NCI-H1417 (cell line): ENCODE measurements at regions not wholly inside any gene's neighbourhood (a gene's known extent, or its start where the extent isn't known, plus 50 kb on each side); places are given as distances from the start of the nearest gene placed in this dataset.
"Not testable (repeated sequence)": the region's sequence is repeated elsewhere in the genome, so short reads cannot be mapped to it uniquely, and the experiment has no call there.

Source experiments
- DNase-seq, 3 experiments: peaks; one replicate each; lab custom pipeline; 2025; lab: John Stamatoyannopoulos, UW

DNA sequence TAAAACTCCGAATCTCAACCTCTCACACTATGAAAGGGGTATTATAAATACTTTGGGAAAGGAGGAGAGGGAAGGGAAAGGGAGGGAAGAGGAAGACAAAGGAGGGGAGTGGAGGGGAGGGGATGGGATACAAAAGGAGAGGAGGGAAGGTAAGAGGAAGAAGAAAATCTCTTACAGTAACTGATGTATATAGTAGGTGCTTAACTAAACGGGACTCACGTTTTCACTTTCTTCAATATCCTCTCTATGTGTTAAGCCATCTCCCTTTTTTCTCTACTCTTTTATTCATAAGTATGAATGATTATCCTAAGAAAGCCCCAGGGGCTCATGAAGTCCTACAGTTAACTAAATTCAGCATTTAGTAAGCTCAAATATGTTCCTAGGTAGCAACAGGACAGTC lies 729.6 kb upstream of the NR2F2 start:
- no peak for DNase-seq

DNA sequence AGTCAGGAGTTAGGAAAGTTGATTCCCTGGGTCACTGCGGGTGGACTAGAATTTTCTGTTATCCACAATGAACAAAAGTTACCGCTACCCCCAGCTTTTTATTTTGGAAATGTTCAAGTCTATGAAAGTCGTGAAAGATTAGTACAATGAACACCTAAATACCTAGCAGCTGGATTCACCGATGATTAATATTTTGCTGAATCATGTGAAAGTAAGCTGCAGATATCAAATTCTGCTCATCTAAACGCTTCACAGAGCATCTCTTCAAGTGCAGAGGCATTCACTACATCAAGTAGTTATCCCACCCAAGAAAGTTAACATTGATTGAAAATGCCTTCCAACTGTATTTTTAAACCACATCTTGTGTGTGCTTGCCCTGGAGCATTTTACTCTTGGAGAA lies 729.0 kb upstream of the NR2F2 start:
- DNase-seq = no peak

DNA sequence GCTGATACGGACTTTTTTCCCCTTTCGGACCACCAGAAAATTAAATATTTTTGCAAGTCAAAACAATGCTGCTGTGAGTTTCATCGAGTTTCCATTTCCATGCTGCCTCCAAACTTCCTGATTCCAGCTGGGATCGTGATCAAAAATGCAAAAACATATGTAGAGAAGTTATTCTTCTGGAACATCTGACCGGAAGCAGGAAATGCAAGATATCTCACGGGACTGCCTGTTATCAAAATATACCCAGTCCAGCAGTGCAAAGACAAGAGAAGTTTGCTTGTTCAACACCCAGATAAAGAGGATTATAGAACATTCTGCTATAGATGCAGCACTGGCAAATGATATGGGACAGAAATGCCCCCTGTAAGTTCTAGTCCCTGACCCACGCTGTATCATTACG lies 726.7 kb upstream of the NR2F2 start:
- DNase-seq = no peak

DNA sequence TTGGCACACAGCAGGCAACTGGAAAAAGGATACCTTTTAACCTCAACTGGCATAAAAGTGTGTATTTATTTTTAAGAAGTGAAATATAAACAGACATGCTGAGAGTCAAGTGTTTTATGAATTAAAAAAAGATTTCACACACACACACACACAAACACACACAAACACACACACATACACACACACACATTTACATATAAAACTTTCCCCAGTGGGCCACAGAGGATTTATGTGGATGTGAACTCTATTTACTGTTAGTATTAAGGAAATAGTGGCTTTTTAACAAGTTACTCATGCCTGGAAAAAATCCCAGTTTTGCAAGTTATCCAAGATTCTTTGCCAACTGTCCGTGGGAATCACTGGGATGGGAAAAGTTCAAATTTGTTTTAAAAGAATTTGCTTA lies 725.9 kb upstream of the NR2F2 start:
- DNase-seq = no peak

DNA sequence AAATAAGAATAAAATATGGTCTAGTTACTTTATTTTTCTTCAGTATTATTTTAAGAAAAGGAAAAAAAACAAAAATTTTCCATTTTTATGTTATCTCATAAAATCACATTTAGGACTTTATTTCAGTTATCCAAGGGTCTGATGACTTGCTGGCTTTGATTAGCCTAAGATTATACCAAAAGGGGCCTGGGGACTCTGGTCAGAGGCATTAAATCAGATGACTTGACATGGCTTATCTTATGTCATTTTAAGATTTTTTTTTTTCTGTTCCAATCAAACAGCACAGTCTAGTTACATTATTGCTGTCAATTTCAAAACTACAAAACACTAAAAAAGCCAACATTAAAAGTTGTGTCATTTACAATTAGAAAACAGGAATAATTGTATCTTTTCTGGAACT lies 725.4 kb upstream of the NR2F2 start:
- no peak for DNase-seq

DNA sequence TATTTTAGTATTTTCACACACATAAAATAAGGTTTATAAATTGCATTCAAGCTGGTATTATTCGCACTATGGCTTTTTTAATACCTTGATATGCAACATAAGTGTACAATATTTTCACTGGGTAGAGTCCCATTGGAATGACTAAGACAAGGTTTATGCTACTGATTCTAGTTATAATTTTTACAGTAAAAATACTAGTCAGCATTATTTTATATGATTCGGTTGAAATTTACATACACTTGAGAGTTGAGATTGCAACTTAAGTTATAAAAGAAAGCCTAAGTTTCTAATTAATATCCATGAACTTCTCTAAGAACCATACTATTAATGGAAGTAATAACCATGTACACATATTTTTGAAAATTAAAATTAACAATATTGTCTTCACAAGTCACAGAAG lies 723.9 kb upstream of the NR2F2 start:
- DNase-seq = no peak

DNA sequence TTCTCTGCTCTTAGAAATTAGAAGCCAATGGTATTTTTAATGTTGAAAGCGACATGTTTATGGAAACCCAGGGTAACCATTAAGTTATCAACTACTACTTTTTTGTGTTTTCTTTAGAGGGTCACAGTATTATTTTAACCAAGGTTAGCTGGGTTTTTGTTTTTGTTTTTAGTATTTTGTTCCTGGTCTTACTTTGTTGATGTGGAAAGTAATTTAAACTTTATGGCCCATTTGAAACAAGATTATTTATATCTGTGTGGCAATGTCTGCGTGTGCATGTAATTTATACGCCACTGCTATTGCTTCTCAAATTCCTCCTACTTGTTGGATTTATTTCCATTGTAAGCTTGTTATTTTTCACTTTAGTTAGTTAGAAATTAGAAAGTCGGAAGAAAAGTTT lies 722.1 kb upstream of the NR2F2 start:
- no peak for DNase-seq

DNA sequence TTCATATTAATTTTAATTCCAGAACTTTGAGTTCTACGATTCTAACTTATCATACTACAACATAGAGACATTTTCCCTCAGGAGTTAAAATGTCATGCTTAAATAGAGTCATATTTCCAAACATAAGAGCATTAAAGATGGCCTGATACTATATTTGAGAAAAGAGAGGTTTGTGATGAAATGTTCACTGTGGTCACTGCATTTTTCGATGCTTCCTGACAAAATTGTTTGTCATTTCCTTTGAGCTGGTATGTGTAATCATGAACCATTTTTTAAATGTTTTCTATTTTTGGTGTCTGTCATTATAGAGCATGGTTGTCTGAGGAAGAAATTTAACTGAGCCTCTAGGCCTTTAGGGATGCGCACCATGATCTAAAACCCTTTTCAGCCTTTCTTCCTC lies 721.4 kb upstream of the NR2F2 start:
- DNase-seq = no peak

DNA sequence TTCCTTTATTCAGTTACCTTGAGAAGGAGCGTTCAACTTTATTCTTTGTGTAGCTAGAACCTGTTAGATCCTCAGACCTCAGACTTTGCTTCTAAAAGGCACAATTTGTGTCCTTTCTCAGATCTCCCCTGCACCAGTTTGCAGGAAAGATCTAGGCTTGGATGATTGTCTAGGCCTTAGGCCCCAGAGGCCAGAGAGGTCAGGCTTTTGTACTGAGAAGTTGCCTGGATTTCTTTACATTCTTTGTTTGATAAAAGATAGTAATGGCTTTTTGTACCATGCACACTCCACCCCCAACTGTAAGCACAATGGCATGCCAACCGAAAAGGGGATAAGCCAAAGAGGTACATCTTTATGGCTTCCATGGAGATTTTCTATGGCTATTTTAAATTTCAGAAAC lies 719.6 kb upstream of the NR2F2 start:
- no peak for DNase-seq

DNA sequence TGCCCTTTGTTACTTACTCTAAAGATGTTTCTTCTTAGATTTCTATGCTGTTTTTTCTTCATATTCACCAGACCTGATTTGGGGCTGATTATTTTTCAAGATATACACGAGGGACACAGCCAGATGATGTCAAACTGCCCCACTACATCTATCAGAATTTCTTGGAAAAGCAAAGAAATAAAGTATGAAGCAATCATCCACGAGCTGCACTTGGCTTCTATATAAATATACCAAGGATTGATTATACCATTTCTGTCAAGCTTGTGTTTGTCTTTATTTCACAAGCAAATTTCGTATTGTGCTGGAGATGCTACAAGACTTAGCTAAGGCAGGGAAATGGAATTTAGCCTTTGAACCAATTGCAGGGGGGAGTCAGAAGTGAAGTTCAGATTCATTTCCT lies 715.1 kb upstream of the NR2F2 start:
- DNase-seq = no peak

DNA sequence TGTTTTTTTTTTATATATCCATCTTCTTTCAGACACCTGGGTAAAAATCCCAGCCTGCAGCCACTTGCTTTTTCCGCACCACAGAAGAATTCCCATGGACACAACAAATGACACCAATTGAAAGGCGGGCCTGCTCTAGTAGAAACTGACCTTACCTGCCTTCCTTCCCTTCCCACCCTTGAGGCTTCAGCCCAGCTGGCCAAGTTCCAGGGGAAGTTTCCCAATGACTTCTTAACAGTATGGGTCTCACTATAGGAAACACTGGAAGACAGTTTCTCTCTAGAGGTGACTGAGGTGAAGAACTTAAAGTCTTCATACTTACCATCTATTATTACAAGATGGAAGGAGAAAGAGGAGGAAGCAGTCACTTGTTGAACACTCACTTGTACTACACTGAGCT lies 714.2 kb upstream of the NR2F2 start:
- no peak for DNase-seq

DNA sequence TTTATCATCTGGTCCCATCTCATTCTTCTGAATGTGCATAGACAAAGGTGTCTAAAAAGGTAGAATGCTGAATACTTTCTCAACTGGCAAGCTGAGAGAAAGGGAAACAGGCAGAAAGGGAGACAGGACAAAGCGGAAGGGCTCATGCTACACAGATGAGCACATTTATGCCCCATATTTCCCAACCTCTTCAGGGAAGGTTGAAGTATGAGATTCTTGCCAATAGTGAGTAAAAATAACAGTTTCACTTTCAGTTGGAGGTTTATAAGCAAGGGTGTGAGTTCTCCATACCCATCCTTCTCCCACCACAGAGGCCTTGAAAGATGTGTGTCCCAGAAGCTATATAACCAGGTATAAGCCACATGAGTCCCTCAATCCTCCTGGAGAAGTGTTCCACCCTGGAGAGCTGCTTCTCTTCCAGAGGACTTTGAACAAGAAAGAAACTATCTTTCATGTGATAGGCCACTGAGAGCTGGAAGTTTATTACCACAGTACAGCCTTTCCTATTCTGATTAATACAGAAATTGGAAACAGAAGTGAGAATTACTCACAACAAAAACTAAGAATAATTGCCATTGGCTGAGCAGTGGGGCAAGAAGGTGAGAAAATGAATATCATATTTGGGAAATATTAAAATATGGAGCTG lies 709.4 kb upstream of the NR2F2 start:
- no peak for DNase-seq

DNA sequence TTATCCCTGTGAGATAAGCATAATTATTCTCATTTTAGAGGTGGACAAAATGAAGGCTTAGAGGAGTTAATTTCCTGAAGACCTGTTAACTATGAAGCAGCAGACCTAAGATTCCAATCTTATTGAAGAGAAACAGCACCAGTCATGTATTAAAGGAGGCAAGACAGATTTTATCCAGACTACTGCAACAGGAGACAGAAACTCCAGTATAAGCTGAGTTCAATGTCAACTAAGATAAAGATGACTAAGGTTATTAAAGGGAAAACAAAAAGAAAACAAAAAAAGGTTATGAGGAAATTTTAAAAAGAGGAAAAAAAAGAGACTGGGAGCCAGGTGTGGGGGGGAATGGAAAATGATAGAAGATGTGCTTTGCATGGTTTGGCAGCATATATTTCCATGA lies 707.7 kb upstream of the NR2F2 start:
- DNase-seq = no peak

DNA sequence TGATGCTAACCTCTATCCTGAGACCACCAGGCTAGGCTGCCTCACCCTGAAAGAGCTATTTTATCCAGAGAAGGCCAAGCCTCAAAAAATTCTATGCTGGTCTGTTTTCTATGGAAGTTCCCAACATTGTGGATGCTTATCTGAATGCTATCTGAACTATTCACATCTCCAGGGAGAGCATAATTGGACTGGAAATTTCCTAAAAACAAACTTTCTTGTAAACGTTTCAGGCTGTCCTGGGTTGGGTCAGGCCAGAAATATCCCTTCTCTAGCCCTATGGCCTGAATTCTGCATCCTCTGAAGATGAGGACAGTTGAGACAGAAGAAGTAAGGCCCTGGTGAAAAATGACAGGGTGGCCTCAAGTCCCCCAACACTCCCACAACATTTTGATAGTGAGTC lies 706.4 kb upstream of the NR2F2 start:
- no peak for DNase-seq

DNA sequence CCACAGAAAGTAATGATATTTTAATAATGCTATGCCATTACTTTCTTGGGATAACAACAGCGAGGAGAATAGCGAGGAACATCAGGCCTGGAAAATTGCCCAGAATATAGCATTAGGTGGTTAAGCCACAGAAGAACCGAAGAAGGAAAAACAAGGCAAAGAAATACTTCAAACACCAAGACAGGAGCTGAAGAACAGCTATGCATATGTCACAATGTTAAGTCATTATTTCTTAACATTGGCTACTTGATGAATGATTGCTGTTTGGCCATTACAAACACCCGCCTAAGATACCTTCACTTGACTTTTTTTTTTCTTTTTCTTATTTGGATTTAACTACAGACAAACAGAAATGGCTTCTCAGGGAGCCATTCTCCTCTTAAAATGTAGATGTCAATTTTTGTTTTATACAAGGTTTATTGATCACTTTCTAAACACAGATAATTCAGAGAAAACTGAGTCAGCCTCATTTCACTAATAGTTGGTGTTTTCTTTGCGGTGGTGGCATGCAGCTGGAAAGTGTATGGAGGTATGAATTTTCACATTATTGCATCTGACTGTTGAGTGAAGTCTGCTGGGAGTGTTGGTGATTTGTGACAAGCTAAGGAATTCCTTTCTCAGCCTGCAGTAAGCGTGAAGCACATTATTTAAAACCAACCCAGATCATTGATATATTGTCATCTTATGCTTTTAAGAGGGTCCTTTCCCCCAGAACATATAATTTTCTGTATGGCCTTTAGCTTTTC lies 705.7 kb upstream of the NR2F2 start:
- DNase-seq = no peak

DNA sequence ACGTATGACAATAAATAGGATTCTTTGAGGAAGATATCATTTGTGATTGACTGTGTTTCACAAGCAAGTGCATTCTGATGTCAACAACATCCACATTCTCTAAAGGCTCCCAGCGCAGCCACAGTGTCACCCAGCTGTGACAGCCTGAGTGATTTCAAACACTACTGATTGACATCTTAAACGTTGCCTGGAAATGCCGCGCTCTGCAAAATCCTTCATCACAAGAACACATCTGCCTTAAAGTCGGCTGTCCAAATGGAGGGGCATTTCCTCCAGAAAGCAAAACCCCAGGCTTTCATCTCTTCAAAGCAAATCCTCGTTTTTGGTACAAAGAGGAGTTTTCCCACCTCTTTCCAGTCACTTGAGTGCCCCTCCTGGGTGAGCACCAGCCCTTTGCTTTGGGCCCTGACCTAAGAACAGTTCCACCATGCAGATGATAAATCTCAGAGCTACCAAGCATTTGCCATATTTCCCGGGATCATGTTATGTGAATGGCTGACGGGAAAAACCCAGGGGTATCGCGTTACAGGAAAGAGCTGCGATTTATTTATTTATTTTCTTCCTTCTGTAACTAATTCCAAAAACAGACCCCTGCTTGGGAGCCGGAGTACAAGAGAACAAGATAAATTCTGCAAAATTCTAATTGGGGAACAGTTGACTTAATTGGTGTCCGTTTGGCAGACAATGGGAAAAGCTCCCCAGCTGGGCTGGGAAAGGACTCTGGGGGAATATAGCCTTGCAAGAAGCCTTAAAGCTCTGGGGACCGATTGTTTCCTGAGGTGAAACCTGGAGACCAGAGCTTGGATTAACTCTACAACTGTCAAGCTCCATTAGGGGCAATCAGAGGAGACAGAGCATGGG lies 703.8 kb upstream of the NR2F2 start:
- peak in 1 of 3 experiments; percentile 76 for DNase-seq

DNA sequence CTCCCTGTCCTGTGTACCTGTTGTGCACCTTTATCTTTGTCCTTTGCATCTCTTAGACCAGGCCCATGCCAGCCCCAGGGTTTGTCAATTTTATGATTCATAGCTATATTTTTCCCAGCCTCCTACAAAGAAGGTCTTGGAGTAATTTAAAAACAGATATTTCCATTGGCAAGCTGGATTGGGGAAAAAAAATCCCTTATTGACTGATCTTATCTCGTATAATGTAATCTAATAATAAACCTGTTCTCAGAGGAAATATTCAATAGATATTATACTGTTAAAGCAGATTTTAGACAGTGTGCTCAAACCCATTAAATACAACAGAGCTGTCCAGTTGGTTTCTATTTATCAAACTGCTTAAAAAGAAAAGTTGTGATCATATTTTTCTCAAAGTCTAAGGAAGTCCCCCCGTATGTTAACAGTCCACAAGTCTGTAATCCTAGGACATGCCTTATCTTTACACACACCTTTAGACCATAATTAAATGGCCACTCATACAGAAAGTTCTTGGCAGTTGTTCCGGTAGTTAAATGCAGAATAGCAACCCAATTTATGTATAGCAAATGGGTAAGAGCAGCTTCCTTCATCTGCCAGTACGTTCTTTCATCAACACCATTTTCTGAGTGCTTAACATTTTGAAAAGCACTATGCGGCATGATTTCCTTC lies 700.9 kb upstream of the NR2F2 start:
- DNase-seq = no peak

DNA sequence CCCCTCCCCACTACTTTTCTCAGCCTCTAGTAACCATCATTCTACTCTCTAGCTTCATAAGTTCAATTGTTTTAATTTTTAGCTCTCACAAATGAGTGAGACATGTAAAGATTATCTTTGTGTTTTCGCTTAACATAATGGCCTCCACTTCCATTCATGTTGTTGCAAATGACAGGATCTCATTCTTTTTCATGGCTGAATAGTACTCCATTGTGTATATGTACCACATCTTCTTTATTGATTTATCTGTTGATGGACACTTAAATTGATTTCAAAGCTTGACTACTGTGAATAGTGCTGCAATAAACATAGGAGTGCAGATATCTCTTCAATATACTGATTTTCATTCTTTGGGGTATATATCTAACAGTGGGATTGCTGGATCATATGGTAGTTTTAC lies 699.8 kb upstream of the NR2F2 start:
- no peak for DNase-seq

DNA sequence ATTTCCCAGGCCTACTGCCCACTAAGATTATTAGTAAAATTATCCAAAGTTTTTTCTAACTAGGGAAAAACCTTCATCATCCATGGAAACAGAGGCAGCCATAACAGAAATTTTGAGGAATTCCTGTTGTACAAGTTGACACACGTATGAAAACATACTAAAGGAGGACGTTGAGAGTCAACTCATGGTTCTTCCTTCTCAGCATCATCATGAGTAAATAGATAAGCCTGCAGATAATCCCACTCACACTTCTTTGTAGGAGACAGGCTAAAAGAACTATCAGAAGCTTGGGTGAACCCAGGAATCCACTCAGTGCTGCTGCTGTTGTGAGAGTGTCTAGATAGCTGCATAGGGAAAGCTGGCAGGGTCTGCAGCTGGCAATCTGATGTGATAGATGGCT lies 694.8 kb upstream of the NR2F2 start:
- DNase-seq = no peak

DNA sequence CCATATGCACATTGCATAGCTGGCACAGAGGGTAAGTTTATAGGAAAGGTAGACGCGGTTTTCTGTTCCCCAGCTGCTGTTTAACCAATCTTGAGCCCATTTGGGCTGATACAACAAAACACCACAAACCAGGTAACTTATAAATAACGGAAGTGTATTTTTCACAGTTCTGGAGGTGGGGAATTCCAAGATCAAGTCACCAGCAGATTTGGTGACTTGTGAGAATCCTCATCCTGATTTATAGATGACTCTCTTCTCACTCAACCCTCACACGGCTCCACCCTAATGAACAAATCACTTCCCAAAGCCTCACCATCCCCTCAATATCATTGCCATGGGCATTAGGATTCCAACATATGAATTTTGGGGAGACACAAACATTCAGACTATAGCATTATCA lies 694.4 kb upstream of the NR2F2 start:
- no peak for DNase-seq

DNA sequence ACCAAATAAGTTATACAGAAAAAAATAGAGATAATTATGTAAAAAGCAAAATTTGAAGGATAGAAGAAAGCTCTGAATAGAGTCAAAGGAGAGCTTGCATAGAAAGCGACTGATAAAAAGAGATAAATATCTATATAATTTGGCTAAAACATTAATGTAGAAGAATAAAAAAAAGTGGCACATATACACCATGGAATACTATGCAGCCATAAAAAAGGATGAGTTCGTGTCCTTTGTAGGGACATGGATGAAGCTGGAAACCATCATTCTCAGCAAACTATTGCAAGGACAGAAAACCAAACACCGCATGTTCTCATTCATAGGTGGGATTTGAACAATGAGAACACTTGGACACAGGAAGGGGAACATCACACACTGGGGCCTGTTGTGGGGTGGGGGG lies 693.3 kb upstream of the NR2F2 start:
- not testable (repeated sequence) for DNase-seq

DNA sequence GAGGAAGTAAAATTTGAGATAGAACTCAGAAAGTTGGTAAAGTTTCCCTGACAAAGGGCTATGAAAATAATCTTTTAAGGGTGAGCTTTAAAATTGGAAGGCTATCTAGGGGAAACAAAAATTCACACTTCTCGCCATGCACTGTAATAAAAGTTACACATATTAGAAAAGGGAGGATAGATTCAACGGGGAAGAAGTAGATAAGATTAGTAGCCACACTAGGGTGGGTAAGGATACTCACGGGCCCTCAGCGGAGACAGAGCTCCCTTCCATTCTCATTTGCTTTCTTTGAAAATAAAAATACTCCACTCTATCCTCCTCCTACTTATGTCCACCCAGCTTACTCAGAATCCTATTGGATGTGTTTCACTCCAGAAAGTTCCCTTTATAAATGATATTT lies 691.3 kb upstream of the NR2F2 start:
- DNase-seq = no peak
